GM12892 (cell line): ENCODE measurements at regions not wholly inside any gene's neighbourhood (a gene's known extent, or its start where the extent isn't known, plus 50 kb on each side); places are given as distances from the start of the nearest gene placed in this dataset.
"Not testable (repeated sequence)": the region's sequence is repeated elsewhere in the genome, so short reads cannot be mapped to it uniquely, and the experiment has no call there.

Source experiments
- DNase-seq: peaks from one replicate; pipeline ENCODE4 v3.0.0; 2011; ENCODE audit not compliant: insufficient read length
- FAIRE-seq: peaks from 2 replicates; lab custom pipeline; 2011; peaks lifted over from hg19 to GRCh38; lab: Jason Lieb, UNC
- POLR2A ChIP-seq: IDR thresholded peaks from 2 replicates; pipeline ENCODE4 v1.6.1; 2011; ENCODE audit warnings: low read depth, low read length, control low read depth
- POLR2AphosphoS5 ChIP-seq: IDR thresholded peaks from 2 replicates; pipeline ENCODE4 v1.6.1; 2011; ENCODE audit warnings: low read depth, low read length, control low read depth
- TAF1 ChIP-seq: IDR thresholded peaks from 2 replicates; pipeline ENCODE4 v1.6.1; 2011; ENCODE audit warnings: low read depth, mild to moderate bottlenecking, control low read depth, low read length, borderline replicate concordance

- DNase-seq = no peak
- TF ChIP-seq POLR2A = no peak
- no peak for TF ChIP-seq POLR2AphosphoS5
- no peak for TF ChIP-seq TAF1
- no peak for FAIRE-seq
These were observed 576.5 kb upstream of the EDIL3 start for GRCh38 chr5:84961193-84961592.

DNA sequence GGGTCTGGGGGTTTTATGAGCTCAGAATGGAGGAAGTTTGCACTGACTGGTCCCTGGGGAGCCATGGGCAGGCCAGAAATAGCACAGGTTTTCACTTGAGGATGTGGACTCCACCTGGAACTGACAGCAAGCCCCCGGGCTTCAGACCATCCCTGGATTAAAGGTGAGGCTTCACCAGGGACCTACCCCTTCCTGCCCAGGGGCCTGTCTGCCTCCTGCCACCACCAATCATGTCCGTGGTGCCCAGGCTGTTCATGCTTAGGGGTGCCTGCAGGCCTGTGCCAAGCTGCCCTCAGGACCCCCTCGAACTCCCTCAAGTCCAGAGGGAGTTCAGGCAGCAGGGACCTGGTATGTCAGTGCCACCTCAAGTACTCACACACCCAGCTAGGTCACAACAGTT, 577.2 kb upstream of the EDIL3 start:
- TF ChIP-seq POLR2A (no peak), POLR2AphosphoS5 (no peak), TAF1 (no peak)
- no peak for DNase-seq
- FAIRE-seq = no peak

GRCh38 chr5:84983093-84983492, 598.4 kb upstream of the EDIL3 start:
- no peak for DNase-seq
- FAIRE-seq = no peak
- TF ChIP-seq POLR2AphosphoS5 (no peak), TAF1 (no peak), POLR2A (no peak)

- no peak for FAIRE-seq
- no peak for DNase-seq
- TF ChIP-seq POLR2A = no peak
- no peak for TF ChIP-seq POLR2AphosphoS5
- TF ChIP-seq TAF1 = no peak
These were observed 600.5 kb upstream of the EDIL3 start for GRCh38 chr5:84985148-84985547.

DNA sequence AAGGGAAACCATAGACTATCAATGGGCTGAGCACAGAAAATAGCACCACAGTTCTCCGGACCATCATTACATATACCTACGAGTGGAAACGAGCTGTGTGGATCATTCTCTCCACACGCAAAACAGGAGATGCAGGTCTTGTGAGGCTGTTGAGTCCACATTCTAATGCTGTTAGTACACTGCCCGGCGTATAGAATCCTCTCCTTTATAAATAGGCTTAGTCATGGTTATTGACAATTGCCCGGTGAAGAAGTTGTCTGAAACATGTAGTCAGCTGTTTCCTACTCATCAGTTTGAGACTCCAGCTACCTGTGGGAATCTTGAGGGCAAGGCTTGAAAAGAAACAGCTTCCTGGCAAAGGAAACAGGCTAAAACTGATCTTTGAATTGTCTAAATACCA, 602.0 kb upstream of the EDIL3 start:
- FAIRE-seq (no peak), DNase-seq (no peak)
- TF ChIP-seq TAF1 = no peak
- no peak for TF ChIP-seq POLR2AphosphoS5
- no peak for TF ChIP-seq POLR2A

GRCh38 chr5:85000671-85001070, 616.0 kb upstream of the EDIL3 start:
- DNase-seq (no peak), FAIRE-seq (no peak)
- no peak for TF ChIP-seq POLR2AphosphoS5

DNA sequence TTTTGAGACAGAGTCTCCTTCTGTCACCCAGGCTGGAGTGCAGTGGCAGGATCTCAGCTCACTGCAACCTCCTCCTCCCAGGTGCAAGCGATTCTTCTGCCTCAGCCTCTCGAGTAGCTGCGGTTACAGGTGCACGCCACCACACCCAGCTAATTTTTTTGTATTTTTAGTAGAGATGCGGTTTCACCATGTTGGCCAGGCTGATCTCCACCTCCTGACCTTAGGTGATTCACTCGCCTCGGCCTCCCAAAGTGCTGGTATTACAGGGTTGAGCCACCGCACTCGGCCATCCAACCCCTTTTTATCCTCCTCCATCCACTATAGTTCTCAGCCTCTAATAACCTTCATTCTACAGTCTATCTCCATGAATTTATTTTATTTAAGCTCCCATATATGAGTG, 617.3 kb upstream of the EDIL3 start:
- not testable (repeated sequence) for FAIRE-seq, DNase-seq

DNA sequence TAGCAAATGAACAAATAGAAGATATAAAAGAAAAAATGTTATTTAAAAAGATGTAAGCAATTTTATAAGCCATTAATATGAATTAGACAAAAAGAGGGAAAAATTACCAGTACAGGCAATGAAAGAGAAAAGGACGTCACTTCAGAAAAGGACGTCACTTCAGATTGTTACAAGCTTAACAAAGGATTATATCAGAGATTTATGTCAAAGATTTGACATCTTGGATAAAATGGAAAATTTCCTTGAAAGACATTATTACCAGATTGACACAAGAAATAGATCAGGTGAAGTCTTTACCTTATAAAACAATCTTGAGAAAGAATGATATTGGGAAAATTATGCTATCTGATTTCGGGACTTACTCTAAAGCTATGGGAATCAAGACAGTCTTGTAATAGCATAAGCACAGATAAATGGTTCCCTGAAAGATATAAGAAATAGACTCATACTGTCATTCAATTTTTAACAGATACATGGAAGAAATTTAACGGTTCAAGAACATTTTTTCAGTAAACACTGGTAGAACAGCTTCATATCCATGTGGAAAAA, 625.4 kb upstream of the EDIL3 start:
- no peak for DNase-seq
- FAIRE-seq = no peak
- no peak for TF ChIP-seq POLR2AphosphoS5
- no peak for TF ChIP-seq TAF1
- no peak for TF ChIP-seq POLR2A

DNA sequence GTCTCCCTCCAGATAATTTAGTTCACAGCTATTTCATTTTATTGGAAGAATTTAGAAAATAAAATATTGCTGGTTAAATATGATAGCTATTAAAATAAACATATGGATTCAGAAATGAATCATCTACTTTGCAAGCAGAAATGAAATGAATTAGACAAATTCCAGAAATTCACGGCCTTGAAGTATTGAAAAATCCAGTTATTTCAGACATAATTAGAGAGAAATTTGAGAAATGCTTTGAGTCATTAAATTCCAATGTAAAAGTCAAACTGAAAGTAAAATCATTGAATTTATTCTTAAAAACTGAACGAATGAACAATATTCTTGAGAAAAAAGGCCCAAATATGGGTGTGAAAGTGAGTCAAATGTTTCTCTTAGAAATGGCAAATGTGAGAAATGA, 632.6 kb upstream of the EDIL3 start:
- DNase-seq (no peak), FAIRE-seq (no peak)
- TF ChIP-seq POLR2AphosphoS5 = no peak
- TF ChIP-seq POLR2A = no peak
- TF ChIP-seq TAF1 = no peak

DNA sequence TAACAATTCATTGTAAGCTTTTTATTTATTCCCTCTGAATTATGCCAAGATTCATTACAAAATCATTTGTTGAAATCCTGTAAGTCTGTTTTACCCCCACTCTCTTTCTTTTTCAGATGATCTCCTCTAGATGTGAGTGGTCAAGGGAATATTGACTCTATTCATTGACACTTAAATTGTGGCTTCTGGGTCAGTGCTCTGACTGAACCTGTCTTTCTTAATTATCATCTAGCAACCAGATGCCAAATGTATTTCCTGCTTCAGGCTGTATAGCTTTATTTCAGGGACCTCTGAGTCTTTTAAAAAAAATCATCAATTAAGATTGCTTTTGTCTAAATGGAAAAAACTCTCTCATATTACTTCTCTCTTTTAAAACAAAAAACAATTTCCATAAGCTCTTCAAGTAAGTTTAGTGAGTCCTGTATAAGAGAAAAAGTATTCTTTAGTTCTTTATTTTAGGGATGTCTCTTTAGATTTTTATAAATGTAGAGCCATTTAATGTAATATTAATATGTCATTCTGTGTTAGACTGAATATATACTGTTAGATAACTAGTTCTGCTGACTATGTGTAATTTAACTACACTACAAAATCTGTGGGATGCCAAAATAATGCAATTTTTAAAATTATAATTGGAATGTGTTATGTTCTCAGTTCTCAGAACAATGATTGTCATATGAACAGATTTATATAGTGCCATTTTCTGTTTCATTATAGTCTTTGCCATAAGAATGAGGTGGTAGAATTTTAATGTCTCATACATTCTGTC, 645.8 kb upstream of the EDIL3 start:
- DNase-seq (no peak), FAIRE-seq (no peak)
- no peak for TF ChIP-seq POLR2A
- no peak for TF ChIP-seq POLR2AphosphoS5
- no peak for TF ChIP-seq TAF1

DNA sequence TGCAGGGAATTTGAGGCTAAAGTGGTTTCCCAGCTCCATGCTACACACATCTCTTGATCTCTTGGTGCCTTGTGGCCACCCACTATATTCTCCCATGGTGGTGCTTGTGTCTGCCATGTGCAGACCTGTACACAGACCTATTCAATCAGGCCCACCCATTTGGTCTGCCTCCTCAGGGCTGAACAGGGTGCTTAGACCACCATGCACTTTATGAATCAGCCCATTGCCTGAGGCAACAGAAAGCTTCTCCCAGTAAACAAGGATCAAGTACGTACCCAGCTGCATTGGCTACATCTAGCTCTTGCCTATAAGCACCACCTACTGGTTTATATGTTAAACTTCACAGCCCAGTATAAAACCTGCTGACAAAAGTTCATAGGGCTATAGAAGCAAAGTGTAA, 664.3 kb upstream of the EDIL3 start:
- no peak for TF ChIP-seq POLR2A
- no peak for TF ChIP-seq TAF1
- TF ChIP-seq POLR2AphosphoS5 = no peak
- FAIRE-seq (no peak), DNase-seq (no peak)

DNA sequence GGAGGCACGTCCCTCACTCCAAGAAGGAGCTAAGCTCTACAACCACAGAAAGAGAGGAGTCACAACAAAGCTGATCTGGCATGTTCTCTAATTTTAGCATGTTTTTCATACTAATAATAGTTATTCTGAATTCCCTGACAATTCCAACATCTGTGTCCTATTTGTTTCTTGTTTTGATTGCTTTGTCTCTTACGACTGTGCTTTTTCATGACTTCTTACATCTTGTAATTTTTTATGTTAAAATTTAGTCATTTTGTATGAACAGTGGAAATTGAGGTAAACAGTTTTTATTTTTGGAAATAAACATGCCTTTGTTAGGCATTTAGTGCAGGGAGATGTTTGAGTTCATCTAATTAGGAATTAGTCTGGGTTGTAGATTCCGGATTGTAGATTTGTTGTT, 668.1 kb upstream of the EDIL3 start:
- no peak for TF ChIP-seq POLR2A
- TF ChIP-seq POLR2AphosphoS5 = no peak
- TF ChIP-seq TAF1 = no peak
- no peak for FAIRE-seq
- no peak for DNase-seq
